ENCODE measurements at regions not wholly inside any gene's neighbourhood (a gene's known extent, or its start where the extent isn't known, plus 50 kb on each side); places are given as distances from the start of the nearest gene placed in this dataset.

DNA sequence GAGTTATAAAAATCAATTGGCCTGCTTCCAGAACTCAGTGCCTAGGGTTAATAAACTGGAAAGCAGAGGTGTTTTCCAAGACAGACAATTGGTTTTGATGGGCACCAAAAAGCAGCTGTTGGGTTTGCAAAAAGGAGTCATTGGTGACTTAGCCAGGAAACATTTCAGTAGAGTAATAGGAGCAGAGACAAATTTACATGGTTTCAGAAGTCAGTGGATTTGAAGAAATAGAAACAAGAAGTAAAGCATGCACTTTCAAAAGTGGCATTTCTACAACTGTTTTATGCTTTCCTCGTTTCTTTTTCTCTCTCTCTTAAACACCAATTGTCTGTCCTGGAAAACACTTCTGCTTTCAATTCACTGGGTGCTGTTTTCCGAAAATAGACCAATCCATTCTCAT is 87.8 kb downstream of the GLUL start:
- Histone ChIP-seq H3K4me2 (ENCODE audit: low read depth, low read length) (no peak overlapping the region), H3K4me1 (ENCODE audit: insufficient read depth, low read length) (peaks cover 74% of the 10 kb centered on the region), H3K27ac (ENCODE audit: extremely low read length, insufficient read depth, low read length) (peak overlapping the region; percentile 21), H3K9ac (ENCODE audit: insufficient read depth, low read depth, low read length) (no peak overlapping the region), H4K20me1 (ENCODE audit: insufficient read depth, low read length) (no peaks in the 10 kb centered on the region), H3K36me3 (replicated peaks in 1 of 2; ENCODE audit: control insufficient read depth in 1 of 2, insufficient read depth in 2 of 2, low read length in 2 of 2) (no peaks in the 10 kb centered on the region), H3K27me3 (ENCODE audit: control insufficient read depth in 1 of 2, insufficient read depth in 2 of 2, low read length in 2 of 2) (no peaks in the 10 kb centered on the region), H3K79me2 (ENCODE audit: insufficient read depth, low read length) (no peaks in the 10 kb centered on the region), H3K4me3 (replicated peaks in 1 of 3; ENCODE audit: insufficient read depth in 1 of 3, low read depth in 2 of 3, low read length in 3 of 3) (no peak overlapping the region), H2AFZ (ENCODE audit: low read length) (no peak overlapping the region), H3K9me3 (ENCODE audit: low read length) (no peaks in the 10 kb centered on the region)
- intact Hi-C loops (cut with micrococcal nuclease; ENCODE audit: unreplicated experiment), result loop anchor here (2.0 to 10.0 kb wide), 4 partner anchors 15 to 219 kb away; no protein-coding TSS in a partner anchor
- ChIA-PET CTCF (ENCODE audit: low intra/inter-chr PET ratio, low total read pairs) (no interaction called here), POLR2A (interaction anchor here (0.6 to 6.1 kb wide), 6 partner anchors 12 to 88 kb away, joined by 3 to 260 read pairs (median 13); partner anchors contain the start of gene GLUL)
- DNase-seq (ENCODE audit: low spot score) (no peak), ATAC-seq (no peak), FAIRE-seq (no peak)
- 87% methylated on average over 2 of the region's 2 CpGs for WGBS (ENCODE audit: low lambda C conversion rate)
- BruUV-seq (replicated peaks), result no TSS peak
- in situ Hi-C loops (cut with HindIII; ENCODE audit: extremely low pct_ligation_motif_present, low pct_unique_long_range_greater_than_20kb), result loop anchor here (5.0 kb wide), 1 partner anchor 89 kb away; the partner anchor contains the start of gene GLUL
- no peak for TF ChIP-seq KLF13 (CRISPR knock-in tag; IDR thresholded peaks at IDR 0.05)
- no peak for TF ChIP-seq ERF (CRISPR knock-in tag; IDR thresholded peaks at IDR 0.05)
- TF ChIP-seq JUNB (CRISPR knock-in tag; IDR thresholded peaks at IDR 0.05; ENCODE audit: borderline replicate concordance), result no peak
- TF ChIP-seq PHF21A (CRISPR knock-in tag; IDR thresholded peaks at IDR 0.05), result no peak
- TF ChIP-seq SP5 (CRISPR knock-in tag; IDR thresholded peaks at IDR 0.05; ENCODE audit: borderline replicate concordance, low read depth), result no peak
- no peak for TF ChIP-seq ZNF24 (IDR thresholded peaks at IDR 0.05)
- TF ChIP-seq, protein P1, sequence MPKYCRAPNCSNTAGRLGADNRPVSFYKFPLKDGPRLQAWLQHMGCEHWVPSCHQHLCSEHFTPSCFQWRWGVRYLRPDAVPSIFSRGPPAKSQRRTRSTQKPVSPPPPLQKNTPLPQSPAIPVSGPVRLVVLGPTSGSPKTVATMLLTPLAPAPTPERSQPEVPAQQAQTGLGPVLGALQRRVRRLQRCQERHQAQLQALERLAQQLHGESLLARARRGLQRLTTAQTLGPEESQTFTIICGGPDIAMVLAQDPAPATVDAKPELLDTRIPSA (CRISPR knock-in tag; IDR thresholded peaks at IDR 0.05; ENCODE audit: borderline replicate concordance), result no peak
- no peak for TF ChIP-seq ZNF124 (CRISPR knock-in tag; IDR thresholded peaks at IDR 0.05)
- TF ChIP-seq KLF9 (CRISPR knock-in tag; IDR thresholded peaks at IDR 0.05; ENCODE audit: low read depth), result no peak
- TF ChIP-seq, protein P2, sequence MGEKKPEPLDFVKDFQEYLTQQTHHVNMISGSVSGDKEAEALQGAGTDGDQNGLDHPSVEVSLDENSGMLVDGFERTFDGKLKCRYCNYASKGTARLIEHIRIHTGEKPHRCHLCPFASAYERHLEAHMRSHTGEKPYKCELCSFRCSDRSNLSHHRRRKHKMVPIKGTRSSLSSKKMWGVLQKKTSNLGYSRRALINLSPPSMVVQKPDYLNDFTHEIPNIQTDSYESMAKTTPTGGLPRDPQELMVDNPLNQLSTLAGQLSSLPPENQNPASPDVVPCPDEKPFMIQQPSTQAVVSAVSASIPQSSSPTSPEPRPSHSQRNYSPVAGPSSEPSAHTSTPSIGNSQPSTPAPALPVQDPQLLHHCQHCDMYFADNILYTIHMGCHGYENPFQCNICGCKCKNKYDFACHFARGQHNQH (CRISPR knock-in tag; IDR thresholded peaks at IDR 0.05), result no peak
